ENCODE measurements at regions not wholly inside any gene's neighbourhood (a gene's known extent, or its start where the extent isn't known, plus 50 kb on each side); places are given as distances from the start of the nearest gene placed in this dataset.

DNA sequence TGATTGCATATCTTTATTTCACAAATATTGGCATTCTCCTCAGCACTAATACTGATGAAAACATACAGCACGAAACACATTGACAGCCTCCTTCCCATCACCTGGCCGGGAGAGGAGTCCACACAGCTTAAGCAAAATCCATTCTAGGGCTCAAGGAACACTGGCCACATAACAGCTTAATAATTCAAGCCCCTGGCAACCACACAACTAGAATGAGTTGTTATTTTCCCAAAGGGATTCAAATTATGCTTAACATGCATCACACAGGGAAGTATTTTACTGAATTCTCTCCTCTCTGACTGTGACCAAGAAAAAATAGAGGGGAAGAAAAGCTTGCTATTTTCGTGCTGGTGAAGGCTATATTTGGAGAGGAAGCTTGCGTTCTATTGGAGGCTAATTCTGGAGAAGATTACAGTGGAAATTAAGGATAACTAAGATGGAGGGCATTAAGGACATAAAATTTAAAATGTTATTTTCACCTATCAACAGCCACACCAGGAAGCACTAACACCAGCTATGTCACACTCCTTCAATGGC is 198.5 kb downstream of the ADGRG6 start:
- Histone ChIP-seq H3K4me1 (no peaks in the 10 kb centered on the region), H3K4me3 (no peak overlapping the region), H3K27me3 (no peaks in the 10 kb centered on the region), H3K36me3 (no peaks in the 10 kb centered on the region), H3K9me3 (peaks cover 0 to 29% (median 8%) of the 10 kb centered on the region in 11 donors), H3K27ac (no peak overlapping the region)
- WGBS, 2 donors: 40 to 41% methylated on average over 4 of the region's 4 CpGs
- TF ChIP-seq, protein P1, sequence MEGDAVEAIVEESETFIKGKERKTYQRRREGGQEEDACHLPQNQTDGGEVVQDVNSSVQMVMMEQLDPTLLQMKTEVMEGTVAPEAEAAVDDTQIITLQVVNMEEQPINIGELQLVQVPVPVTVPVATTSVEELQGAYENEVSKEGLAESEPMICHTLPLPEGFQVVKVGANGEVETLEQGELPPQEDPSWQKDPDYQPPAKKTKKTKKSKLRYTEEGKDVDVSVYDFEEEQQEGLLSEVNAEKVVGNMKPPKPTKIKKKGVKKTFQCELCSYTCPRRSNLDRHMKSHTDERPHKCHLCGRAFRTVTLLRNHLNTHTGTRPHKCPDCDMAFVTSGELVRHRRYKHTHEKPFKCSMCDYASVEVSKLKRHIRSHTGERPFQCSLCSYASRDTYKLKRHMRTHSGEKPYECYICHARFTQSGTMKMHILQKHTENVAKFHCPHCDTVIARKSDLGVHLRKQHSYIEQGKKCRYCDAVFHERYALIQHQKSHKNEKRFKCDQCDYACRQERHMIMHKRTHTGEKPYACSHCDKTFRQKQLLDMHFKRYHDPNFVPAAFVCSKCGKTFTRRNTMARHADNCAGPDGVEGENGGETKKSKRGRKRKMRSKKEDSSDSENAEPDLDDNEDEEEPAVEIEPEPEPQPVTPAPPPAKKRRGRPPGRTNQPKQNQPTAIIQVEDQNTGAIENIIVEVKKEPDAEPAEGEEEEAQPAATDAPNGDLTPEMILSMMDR (IDR thresholded peaks at IDR 0.05): no peak
- ATAC-seq (peak in 3 of 8 donors; percentile 19 to 46 (median 31)), DNase-seq (no peak)
- intact Hi-C loops (cut with DNase I): no loop called here

DNA sequence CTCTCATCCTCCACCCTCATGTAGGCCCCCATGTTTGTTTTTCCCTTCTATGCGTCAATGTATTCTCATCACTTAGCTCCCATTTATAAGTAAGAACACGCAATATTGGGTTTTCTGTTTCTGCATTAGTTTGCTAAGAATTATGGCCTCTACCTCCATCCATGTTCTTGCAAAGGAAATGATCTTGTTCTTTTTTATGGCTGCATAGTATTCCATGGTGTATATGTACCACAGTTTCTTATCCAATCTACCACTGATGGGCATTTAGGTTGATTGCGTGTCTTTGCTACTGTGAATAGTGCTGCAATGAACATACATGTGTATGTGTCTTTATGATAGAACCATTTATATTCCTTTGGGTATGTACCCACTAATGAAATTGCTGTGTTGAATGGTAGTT is 200.0 kb downstream of the ADGRG6 start:
- intact Hi-C loops (cut with DNase I): no loop called here

DNA sequence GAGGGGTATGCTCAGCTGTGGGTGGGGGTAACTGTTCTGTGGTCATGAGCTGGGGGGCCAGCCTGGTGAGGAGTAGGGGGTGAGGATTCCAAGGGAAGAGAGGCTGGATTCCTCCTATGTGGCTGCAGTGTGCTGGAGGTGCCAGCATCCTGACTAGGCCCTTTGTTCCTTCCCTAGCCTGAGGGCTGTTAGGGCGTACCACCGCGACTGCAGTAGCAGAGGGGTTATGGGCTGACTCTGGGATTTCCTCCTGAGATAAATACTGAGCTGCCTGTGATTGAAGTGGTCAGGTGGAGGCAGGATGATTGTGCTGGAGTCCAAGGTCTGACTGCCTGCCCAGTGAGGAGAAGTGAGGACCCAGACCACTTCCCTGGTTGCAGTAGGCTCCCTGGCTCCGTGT is 205.3 kb downstream of the ADGRG6 start:
- intact Hi-C loops (cut with DNase I): no loop called here
- no peak for ATAC-seq
- no peak for DNase-seq
- Histone ChIP-seq H3K4me1 (no peaks in the 10 kb centered on the region), H3K36me3 (no peaks in the 10 kb centered on the region), H3K9me3 (peaks cover 0 to 33% (median 8%) of the 10 kb centered on the region in 11 donors), H3K4me3 (no peak overlapping the region), H3K27me3 (no peaks in the 10 kb centered on the region), H3K27ac (no peak overlapping the region)
- TF ChIP-seq, protein P1 (IDR thresholded peaks at IDR 0.05): no peak
- WGBS, 2 donors: 89 to 90% methylated on average over 4 of the region's 4 CpGs

More for the DNA sequence above, 200.0 kb downstream of the ADGRG6 start:
- WGBS, 2 donors: 79 to 95% methylated on average over 3 of the region's 3 CpGs
- Histone ChIP-seq H3K4me1 (no peaks in the 10 kb centered on the region), H3K36me3 (no peaks in the 10 kb centered on the region), H3K27me3 (no peaks in the 10 kb centered on the region), H3K9me3 (peaks cover 0 to 29% (median 8%) of the 10 kb centered on the region in 11 donors), H3K27ac (no peak overlapping the region), H3K4me3 (no peak overlapping the region)
- no peak for ATAC-seq
- no peak for DNase-seq
- TF ChIP-seq, protein P1 (IDR thresholded peaks at IDR 0.05): no peak

DNA sequence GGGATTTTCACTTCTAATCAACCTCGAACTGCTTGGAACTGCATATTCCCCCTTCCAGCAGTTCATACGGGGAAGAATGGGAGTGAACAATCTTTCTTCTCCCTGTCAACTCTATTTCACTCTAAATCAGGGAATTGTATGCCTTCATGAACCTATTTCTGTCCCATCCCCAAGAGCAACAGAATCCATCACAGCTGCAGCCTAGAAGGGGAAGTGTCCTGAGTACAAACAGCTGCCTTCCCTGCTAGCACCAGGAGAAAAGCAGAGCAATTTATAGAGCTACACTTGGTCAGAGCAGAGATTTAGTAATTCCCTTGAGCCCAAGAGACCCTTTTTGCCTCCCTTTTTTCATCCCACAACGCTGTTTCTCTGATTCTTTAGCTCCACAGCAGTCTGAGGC is 208.4 kb downstream of the ADGRG6 start:
- DNase-seq (no peak), ATAC-seq (peak in 1 of 8 donors; percentile 68)
- no peaks in the 10 kb centered on the region for H3K36me3 ChIP-seq
- H3K4me3 ChIP-seq: peak overlapping the region in 1 of 10 donors; percentile 22
- TF ChIP-seq, protein P1 (IDR thresholded peaks at IDR 0.05): no peak
- no peaks in the 10 kb centered on the region for H3K27me3 ChIP-seq
- WGBS, 2 donors: 51 to 58% methylated on average over 3 of the region's 3 CpGs
- no peaks in the 10 kb centered on the region for H3K4me1 ChIP-seq
- no peak overlapping the region for H3K27ac ChIP-seq
- intact Hi-C loops (cut with DNase I): no loop called here
- H3K9me3 ChIP-seq: peaks cover 0 to 10% (median 0%) of the 10 kb centered on the region in 11 donors
